Subcutaneous abdominal adipose tissue (tissue), 5 donors: ENCODE measurements at regions not wholly inside any gene's neighbourhood (a gene's known extent, or its start where the extent isn't known, plus 50 kb on each side); places are given as distances from the start of the nearest gene placed in this dataset.

Experiments used
- H3K27ac ChIP-seq: one replicate; pipeline ENCODE4 v1.7.0; 2013; ENCODE audit warnings: low read depth, mild to moderate bottlenecking, inconsistent platforms, low read length, moderate library complexity
- H3K27me3 ChIP-seq, 5 donors: one replicate each; pipeline ENCODE4 v1.7.0; 2013; ENCODE audit warnings: low read length in 5 of 5, inconsistent platforms in 1 of 5; ENCODE audit not compliant: control insufficient read depth in 5 of 5, insufficient read depth in 4 of 5
- H3K36me3 ChIP-seq, 5 donors: one replicate each; pipeline ENCODE4 v1.7.0; 2013; ENCODE audit warnings: low read length in 5 of 5; ENCODE audit not compliant: control insufficient read depth in 5 of 5, insufficient read depth in 5 of 5
- H3K4me1 ChIP-seq, 5 donors: one replicate each; pipeline ENCODE4 v1.7.0; 2013; ENCODE audit warnings: low read length in 5 of 5, mild to moderate bottlenecking in 3 of 5, moderate library complexity in 1 of 5; ENCODE audit not compliant: control insufficient read depth in 5 of 5, insufficient read depth in 5 of 5
- H3K4me3 ChIP-seq, 5 donors: one replicate each; pipeline ENCODE4 v1.7.0; 2013; ENCODE audit warnings: low read length in 5 of 5, low read depth in 1 of 5
- H3K9ac ChIP-seq, 5 donors: one replicate each; pipeline ENCODE4 v1.7.0; 2013; ENCODE audit warnings: low read length in 5 of 5, mild to moderate bottlenecking in 4 of 5, moderate library complexity in 3 of 5
- H3K9me3 ChIP-seq, 5 donors: one replicate each; pipeline ENCODE4 v1.7.0; 2013; ENCODE audit warnings: low read length in 5 of 5; ENCODE audit not compliant: control insufficient read depth in 5 of 5
- donor health status: healthy.
- donor health status: healthy.
- donor health status: healthy.
- donor health status: healthy.
- donor health status: healthy.

- no peaks in the 10 kb centered on the region for H3K27me3 ChIP-seq
- no peaks in the 10 kb centered on the region for H3K4me1 ChIP-seq
- no peaks in the 10 kb centered on the region for H3K36me3 ChIP-seq
- no peak overlapping the region for H3K4me3 ChIP-seq
- no peaks in the 10 kb centered on the region for H3K9me3 ChIP-seq
- H3K9ac ChIP-seq = no peak overlapping the region
- no peak overlapping the region for H3K27ac ChIP-seq
Observed at GRCh38 chr2:60091266-60091665, 462.2 kb downstream of the BCL11A start.

- no peak overlapping the region for H3K27ac ChIP-seq
- no peaks in the 10 kb centered on the region for H3K36me3 ChIP-seq
- no peak overlapping the region for H3K4me3 ChIP-seq
- H3K27me3 ChIP-seq = no peaks in the 10 kb centered on the region
- H3K4me1 ChIP-seq = no peaks in the 10 kb centered on the region
- H3K9ac ChIP-seq = no peak overlapping the region
- H3K9me3 ChIP-seq = no peaks in the 10 kb centered on the region
Observed at GRCh38 chr2:60079562-60079961, 473.9 kb downstream of the BCL11A start.

- Histone ChIP-seq H3K27me3 (peaks cover 0 to 12% (median 3%) of the 10 kb centered on the region in 5 donors), H3K9me3 (no peaks in the 10 kb centered on the region)
Observed at GRCh38 chr2:60075048-60075447, 478.4 kb downstream of the BCL11A start.

GRCh38 chr2:60073201-60073600, 480.3 kb downstream of the BCL11A start:
- Histone ChIP-seq H3K9ac (no peak overlapping the region), H3K36me3 (no peaks in the 10 kb centered on the region), H3K4me1 (no peaks in the 10 kb centered on the region), H3K27ac (no peak overlapping the region), H3K9me3 (no peaks in the 10 kb centered on the region), H3K4me3 (no peak overlapping the region), H3K27me3 (peaks cover 0 to 12% (median 7%) of the 10 kb centered on the region in 5 donors)

More at GRCh38 chr2:60075048-60075447, 478.4 kb downstream of the BCL11A start:
- Histone ChIP-seq H3K4me3 (no peak overlapping the region), H3K36me3 (no peaks in the 10 kb centered on the region), H3K4me1 (no peaks in the 10 kb centered on the region), H3K27ac (no peak overlapping the region), H3K9ac (no peak overlapping the region)

- Histone ChIP-seq H3K27ac (no peak overlapping the region), H3K4me1 (no peaks in the 10 kb centered on the region), H3K27me3 (peaks cover 0 to 12% (median 7%) of the 10 kb centered on the region in 5 donors), H3K36me3 (no peaks in the 10 kb centered on the region), H3K4me3 (no peak overlapping the region), H3K9ac (no peak overlapping the region), H3K9me3 (no peaks in the 10 kb centered on the region)
Observed at GRCh38 chr2:60072609-60073008, 480.8 kb downstream of the BCL11A start.

GRCh38 chr2:60071490-60071831, 482.0 kb downstream of the BCL11A start:
- peaks cover 0 to 16% (median 7%) of the 10 kb centered on the region in 5 donors for H3K27me3 ChIP-seq
- H3K4me1 ChIP-seq = no peaks in the 10 kb centered on the region
- no peak overlapping the region for H3K4me3 ChIP-seq
- H3K27ac ChIP-seq = no peak overlapping the region
- H3K9me3 ChIP-seq = no peaks in the 10 kb centered on the region
- no peak overlapping the region for H3K9ac ChIP-seq
- H3K36me3 ChIP-seq = no peaks in the 10 kb centered on the region

- Histone ChIP-seq H3K36me3 (no peaks in the 10 kb centered on the region), H3K4me3 (no peak overlapping the region), H3K27ac (no peak overlapping the region), H3K9me3 (no peaks in the 10 kb centered on the region), H3K9ac (no peak overlapping the region), H3K27me3 (peaks cover 0 to 16% (median 7%) of the 10 kb centered on the region in 5 donors), H3K4me1 (no peaks in the 10 kb centered on the region)
Observed at GRCh38 chr2:60070736-60071489, 482.5 kb downstream of the BCL11A start.

GRCh38 chr2:60070196-60070595, 483.3 kb downstream of the BCL11A start:
- peaks cover 0 to 16% (median 7%) of the 10 kb centered on the region in 5 donors for H3K27me3 ChIP-seq
- no peak overlapping the region for H3K27ac ChIP-seq
- no peaks in the 10 kb centered on the region for H3K36me3 ChIP-seq
- no peaks in the 10 kb centered on the region for H3K4me1 ChIP-seq
- no peak overlapping the region for H3K4me3 ChIP-seq
- H3K9me3 ChIP-seq = no peaks in the 10 kb centered on the region
- H3K9ac ChIP-seq = no peak overlapping the region

GRCh38 chr2:60068755-60069154, 484.7 kb downstream of the BCL11A start:
- no peak overlapping the region for H3K27ac ChIP-seq
- peaks cover 0 to 16% (median 7%) of the 10 kb centered on the region in 5 donors for H3K27me3 ChIP-seq
- H3K9me3 ChIP-seq = no peaks in the 10 kb centered on the region
- H3K4me1 ChIP-seq = no peaks in the 10 kb centered on the region
- H3K36me3 ChIP-seq = no peaks in the 10 kb centered on the region
- no peak overlapping the region for H3K4me3 ChIP-seq
- no peak overlapping the region for H3K9ac ChIP-seq

- Histone ChIP-seq H3K36me3 (no peaks in the 10 kb centered on the region), H3K9me3 (no peaks in the 10 kb centered on the region), H3K27me3 (peaks cover 0 to 13% (median 6%) of the 10 kb centered on the region in 5 donors), H3K27ac (no peak overlapping the region), H3K4me1 (no peaks in the 10 kb centered on the region), H3K9ac (no peak overlapping the region), H3K4me3 (no peak overlapping the region)
Observed at GRCh38 chr2:60067006-60067405, 486.4 kb downstream of the BCL11A start.
